ENCODE measurements at regions not wholly inside any gene's neighbourhood (a gene's known extent, or its start where the extent isn't known, plus 50 kb on each side); places are given as distances from the start of the nearest gene placed in this dataset.

DNA sequence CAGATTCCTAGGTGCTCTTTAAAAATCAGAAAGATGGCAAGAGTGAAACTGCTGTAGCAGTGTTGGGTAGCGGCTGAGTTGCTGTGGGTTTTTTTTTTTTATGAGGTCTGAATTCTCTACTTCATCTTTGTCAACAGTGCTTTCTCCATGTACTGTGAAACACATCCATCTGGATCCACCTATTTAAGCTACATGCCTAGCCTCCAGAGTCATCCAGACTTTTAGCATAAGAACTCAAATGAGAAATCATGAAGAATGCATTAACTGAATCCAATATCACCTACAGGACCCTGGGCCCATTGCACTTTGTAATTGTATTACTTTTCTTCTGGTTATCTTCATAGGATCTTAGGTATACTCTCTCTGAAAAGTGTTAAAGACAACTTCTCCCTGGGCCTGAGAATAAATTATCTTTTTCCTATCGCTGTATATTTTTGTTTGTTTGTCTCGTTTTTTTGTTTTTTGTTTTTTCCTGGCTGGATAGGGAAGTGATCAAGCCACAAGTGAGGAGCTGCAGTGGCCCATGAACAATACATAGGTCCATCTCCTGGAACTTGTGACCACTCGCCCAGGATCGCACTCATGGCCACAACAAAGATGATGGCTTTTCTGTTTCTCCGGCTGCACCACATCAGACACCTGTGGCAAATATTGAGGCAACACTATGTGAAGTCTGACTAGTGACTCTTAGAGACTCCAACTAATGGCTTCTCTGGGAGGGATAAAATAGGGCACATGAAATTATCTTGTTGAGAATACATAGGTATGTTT is 609.9 kb upstream of the AGTR1 start:
- no peak for DNase-seq

DNA sequence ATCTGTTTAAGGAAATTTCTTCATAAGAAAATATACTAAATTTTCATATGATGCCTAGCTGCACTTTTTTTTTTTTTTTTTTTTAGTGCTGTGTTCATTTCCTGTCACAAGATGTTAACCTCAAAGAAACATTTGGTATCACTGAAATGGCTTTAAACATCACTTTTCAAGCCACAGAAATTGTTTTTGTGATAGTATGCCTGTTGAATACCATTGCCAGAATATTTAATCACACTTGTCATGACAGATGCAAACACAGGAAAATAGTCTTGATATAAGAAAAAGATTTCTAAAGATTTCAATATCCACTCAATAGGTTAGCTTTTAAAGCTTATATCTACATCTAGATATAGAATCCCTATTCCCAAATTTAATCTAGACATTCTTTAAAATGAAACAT is 608.5 kb upstream of the AGTR1 start:
- DNase-seq, result no peak

DNA sequence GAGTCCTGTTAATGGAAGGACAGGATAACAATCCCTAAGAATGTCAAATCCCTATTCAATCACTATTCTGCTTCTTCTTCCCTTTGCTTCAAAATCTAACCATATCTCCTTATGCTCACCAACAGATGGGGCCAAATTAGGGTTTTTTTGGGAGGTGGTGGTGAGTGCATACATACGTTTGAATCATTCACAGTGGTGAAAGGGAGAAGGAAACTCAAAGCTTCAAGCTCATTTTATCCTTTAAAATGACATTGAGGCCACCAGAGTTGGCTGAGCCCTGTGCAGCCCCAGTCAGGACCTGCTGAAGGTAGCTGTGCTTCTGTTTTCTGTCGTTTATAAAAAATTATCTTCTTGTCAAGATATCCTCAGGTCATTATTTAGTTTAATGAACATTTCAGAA is 607.5 kb upstream of the AGTR1 start:
- DNase-seq, result no peak

DNA sequence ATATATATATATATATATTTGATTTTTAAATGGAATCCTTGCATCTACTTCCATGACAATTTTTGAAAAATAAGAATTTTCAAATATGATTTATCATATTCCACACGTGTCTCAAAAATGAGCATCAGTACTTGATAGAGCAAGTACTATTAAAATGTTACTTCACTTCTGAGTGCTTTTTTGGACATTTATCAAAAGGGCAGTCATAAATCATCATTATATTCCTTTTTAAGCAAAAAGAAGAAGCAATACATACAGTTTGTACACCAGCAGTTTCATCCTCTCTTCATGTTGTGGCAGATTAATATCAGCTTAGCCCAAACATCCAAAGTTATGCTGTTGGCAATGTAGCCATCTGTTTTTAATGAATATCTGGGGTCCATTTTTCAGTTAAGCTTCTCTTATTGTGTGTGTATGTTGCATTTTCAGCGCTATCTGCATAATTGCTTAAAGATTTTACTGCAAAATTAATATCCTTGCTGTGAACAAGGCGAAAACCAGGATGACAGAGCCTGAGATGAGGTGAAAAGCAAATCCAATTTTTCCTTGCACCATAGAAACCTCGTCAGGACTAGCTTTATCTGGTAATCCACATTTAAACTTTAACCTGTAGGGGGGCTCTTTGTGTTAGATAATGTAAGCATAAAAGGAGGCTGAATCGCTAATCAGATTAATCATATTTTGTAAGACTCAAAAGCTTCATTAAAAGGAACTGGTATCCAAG is 604.9 kb upstream of the AGTR1 start:
- DNase-seq, result no peak

DNA sequence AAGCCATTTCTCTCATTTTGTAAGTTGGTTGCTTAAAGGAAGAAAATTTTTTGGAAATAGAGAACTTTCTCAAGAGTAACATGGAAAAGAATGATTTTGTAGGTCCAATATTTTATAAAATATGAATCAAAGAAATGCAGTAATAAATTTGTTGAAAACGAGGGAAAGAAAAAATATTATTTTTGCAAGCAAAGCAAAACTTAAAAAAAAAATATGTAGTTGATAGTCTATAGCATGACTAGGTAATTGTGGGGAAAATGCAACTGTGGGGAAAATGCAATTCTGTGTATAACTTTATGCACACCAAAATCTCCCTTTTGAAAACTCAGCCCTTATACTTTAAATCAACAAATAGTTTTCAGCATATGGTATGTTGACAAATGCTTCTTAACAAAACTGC is 604.0 kb upstream of the AGTR1 start:
- DNase-seq, result no peak

DNA sequence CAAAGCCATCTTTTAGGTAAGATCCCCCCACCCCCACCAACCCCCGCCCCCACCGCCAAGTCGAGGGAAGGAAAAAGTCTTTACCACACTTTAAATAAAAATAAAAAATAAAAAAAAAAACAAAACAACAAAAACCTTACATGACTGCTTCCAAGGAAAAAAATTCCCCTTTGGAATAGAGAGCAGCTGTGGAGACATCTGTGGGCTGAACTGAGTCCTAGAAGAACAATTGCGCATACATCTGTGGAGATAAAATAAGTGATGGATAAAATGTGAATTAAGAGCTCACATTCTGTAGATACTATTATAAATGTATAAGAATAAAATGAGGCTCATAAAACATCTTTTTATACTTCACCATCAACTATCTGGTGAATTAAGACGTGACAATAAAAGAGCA is 601.7 kb upstream of the AGTR1 start:
- no peak for DNase-seq

DNA sequence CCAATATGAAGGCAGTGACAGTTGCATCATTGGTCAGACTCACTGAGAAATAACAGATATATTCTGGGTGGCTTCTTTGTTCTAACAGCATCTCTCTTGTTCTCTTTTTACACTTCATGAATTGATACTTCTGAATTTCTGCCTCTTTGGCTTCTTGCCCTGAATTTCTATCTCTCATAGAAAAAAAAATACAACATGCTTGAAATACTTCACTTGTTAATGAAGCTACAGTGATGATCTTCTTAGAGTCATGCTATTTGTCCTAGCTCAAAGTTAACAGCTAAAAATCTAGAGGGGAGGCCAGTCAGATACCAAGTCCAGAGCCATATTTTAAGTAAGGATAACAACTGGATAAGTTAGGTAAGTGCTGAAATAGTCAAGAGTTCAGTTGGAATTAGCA is 597.2 kb upstream of the AGTR1 start:
- no peak for DNase-seq

DNA sequence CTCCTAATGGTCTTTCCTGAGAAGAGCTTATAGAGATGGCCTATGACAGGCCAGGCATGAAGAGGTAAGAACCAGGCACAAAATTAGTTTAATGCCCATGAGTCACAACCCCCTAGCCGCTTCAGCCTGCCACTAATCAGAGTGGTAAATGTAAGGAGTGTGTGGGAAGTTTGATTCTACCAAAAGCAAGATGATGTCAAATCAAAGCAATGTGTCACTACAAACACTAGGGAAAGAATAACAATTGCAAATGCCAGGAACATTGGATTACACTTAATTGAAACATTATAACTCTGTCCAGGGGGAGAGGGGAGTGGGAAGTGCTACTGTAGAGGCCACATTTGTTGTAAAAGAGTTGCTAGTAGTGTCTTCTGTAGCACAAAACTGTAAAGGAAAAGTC is 596.6 kb upstream of the AGTR1 start:
- DNase-seq, result no peak

DNA sequence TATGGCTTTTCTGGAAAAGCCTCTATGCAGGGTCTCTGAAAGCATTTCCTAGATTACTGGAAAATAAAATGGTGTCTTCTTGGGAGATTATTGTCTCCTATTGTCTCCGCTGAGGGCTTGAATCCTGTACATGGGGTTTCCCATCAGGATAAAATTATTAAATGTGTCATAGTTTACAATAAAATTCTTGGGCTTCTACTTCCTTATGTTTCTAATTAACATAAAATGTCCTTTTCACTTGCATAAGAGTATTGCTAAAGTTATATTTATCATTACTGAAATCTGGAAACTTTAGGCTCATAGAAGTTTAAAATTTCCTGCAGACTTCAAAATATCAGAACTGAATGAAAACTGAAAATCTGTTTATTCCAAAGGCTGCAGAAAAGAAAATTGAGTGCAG is 595.5 kb upstream of the AGTR1 start:
- DNase-seq, result no peak

DNA sequence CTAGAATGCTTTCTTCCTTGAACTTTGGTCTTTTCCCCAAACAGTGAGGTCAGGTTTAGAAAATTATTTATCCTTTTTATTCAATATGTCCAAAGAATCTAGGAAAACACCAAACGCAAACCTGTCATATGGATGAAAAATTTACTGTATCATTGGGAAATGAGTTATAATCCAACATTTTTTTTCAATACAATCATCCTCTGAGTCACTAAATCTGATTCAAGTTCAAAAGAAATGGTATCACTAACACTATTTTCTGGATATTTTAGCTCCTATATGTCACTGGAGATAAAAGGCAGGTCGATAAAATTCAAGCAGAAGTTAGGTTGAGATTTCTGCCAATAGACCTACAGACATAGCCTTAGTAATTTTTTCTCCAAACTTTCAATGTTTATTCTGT is 591.6 kb upstream of the AGTR1 start:
- no peak for DNase-seq

DNA sequence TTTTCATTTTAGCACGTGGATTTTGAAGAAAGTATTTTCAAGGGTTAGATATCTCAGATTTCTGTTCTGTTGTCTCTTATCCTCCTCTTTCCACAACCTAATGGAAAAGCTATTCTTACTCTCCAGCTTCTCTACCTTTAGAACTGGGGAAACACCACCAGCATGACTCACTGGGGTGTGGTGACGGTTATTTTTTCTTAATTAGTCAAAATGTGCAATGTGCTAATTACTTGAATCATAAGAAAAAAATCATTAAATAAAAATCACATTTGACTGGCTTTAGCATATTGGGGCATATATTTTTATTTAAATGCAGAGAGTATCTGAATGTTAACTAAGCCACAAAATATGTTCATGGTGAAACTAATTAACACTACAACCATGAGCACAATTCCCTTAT is 570.7 kb upstream of the AGTR1 start:
- DNase-seq, result no peak

DNA sequence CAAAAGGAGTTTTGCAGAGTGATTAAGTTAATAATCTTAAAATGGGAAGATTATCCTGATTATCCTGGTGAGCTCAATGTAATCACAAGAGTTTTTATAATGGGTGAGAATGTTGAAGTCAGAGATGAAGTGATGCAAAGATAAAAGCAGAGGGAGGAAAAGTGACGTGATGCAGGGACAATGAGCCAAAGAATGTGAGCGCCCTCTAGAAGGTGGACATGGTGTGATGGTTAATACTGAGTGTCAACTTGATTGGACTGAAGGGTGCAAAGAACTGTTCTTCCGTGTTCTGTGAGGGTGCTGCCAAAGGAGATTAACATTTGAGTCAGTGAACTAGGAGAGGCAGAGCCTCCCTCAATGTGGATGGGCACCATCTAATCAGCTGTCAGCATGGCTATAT is 569.6 kb upstream of the AGTR1 start:
- DNase-seq, result no peak

DNA sequence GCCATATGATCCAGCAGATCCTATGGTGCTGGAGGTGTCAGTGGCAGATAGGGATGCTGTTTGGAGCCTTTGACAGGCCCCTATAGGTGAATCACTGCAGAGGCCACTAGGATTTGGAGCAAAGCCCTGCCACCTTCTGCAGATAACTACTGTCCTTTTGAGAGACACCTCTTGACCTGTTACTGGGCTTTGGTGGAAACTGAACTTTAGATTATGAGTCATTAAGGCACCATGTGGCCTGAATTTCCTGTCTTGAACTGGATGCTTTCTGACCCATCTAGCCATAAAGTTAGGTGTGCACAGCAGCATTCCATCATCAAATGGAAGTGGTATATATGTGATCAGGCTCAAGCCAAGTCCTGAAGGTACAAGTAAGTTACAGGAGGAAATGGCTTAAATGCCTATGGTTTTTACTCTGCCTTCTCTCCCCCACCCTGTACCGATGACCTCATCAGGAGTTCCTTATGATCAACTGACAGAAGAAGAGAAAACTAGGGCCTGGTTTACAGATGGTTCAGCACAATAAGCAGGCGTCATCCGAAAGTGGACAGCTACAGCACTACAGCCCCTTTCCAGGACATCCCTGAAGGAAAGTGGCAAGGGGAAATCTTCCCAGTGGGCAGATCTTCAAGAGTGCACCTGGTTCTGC is 565.6 kb upstream of the AGTR1 start:
- no peak for DNase-seq

DNA sequence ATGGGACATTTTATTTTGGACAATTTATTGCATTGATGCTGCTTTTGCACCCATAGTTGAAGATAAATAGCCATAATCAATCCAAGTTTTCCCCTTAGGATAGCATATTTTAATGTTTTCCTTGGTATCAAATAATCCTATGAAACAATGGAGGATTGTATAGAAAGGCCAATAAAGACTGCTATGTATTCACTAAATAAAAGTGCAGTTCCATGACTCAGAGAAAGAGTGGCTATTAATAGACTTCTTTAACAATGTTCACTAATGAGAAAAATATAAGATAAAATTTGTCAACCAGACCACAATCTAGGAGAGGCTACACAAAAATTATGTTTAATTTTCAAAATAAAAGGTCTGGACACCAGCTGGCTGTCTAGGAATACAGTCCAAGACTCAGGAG is 560.9 kb upstream of the AGTR1 start:
- DNase-seq, result no peak

DNA sequence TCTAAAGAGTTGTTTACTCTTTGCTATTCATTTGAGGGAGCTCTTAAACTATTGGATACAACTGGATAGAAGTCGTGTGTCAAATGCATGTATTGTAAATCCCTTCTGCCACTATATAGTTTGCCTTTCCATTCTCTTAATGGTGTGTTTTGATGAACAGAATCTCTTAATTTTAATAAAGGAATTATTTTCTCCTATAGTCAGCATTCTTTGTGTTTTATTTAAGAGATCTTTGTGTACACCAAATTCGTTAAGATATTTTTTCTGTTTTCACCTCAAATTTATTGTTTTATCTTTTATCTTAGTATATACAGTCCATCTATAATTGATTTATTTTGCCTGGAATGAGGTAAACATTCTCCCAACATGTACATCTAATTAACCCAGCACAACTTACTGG is 551.5 kb upstream of the AGTR1 start:
- DNase-seq, result no peak

DNA sequence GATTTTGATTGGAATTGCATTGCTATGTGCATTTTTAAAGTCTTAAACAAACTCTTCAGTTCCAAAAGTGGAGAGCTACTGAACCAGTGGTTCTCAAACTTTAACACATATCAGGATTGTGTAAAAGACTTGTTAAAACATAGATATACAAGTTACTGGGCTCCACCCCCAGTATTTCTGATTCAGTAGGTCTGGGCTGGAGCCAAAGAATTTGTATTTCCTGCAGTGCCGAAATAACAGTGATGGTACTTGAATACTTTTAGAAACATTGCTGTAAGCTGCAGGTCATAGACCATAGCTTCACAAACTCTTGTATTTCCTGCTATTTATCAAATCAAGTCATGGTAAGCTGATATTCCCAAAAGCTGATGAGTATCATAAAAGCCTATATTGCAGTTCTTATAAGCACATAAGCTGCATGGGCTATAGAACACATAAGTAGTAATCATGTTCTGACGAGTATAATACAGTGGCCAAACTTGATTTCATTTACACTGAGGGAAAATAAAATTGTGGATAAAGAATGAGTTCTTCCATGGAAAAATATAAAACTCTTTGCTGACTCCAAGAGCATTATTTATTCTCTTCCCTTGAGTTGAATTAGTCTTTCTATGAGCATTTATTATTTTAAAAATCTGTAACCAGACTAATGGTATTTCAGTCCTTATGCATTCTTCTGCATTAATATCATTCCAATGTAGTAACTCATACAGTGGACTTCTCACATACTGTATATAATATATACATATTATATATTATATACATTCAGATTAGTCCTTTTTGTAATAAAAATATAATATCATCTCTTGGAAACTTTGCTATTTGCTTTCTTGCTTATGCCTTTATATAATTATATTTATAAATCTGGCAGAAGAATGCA is 550.5 kb upstream of the AGTR1 start:
- DNase-seq, result no peak

DNA sequence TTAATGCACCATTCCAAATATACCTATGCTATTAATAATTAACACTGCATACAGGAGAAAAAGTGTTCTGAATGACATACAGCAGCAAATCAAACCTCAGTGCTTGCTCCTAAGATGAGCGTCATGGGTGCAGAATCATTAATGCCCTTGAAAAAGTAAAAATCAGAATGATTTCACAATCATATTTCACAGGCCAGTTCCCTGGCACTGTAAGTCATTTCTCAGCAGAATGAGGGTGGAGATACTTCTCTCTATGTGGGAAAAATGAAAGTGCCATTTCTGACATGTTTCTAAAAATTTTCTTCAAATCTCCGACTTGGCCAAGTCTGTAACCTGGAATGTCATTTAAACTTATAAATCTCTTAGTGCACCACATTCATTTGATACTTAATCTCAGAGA is 549.8 kb upstream of the AGTR1 start:
- no peak for DNase-seq

DNA sequence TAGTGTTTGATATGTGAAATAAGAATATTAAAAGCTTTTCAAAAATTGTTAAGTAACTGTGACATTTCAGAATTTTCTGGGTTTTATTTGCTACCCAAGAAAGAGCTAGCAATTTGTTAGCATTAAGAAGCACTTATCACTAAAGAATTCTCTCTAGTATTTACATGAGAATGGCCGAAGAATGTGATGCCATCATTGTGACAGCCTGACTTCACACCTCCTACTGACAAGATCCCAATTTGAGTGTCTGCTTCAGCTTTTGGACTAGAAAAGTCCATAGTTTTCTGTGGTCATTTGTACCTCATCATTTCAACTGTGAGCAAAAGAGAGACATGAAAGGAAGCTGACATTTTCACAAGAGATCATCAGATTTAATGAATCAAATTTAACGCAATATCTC is 548.1 kb upstream of the AGTR1 start:
- no peak for DNase-seq

DNA sequence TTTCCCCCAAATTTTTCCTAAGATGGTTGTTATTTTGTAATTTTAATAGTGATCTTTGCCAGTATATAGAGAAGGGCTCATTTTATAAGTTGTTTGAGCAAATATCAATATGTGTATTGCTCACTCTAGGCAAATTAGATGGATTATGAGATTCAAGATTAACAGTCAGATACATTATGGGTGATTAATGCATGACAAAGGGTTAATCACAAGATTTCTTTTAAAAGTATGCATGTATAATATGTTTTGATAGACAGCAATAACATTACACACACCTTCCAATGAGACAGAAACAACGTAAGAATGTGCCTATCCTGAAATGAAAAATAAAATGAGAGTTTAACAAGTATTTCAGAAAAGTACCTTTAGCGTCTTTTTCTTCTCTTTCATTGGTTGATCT is 547.6 kb upstream of the AGTR1 start:
- no peak for DNase-seq

DNA sequence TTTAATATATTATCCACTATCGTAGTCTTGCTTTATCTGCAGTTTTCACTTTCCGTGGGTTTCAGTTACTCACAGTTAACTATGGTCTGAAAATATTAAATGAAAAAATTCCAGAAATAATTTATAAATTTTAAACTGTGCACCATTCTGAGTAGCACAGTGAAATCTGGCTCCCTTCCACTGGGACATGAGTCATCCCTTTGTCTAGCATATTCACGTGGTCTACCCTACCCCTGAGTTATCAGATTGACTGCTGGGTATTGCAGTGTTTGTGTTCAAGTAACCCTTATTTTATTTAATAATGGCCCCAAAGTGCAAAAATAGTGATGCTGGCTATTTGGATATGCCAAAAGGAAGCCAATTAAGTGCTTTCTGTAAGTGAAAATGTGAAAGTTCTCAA is 539.5 kb upstream of the AGTR1 start:
- DNase-seq, result no peak

DNA sequence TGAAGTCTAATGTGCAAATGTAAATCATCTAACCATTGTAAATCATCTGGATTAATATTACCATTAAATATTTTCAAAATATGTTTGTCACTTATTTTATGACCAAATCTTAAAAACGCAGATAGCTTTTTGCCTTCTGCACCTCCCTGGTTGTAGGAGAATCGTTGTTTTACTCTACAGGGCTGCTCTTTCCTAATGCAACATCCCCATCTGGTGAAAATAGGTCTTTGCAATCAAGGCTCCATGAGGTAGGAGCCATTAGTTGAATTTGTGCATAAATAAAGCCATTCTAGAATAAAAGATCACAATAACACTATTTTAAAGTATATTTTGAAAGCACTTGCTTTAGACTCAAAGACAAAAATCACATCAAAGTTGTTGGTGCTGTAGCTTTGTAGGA is 535.6 kb upstream of the AGTR1 start:
- no peak for DNase-seq

DNA sequence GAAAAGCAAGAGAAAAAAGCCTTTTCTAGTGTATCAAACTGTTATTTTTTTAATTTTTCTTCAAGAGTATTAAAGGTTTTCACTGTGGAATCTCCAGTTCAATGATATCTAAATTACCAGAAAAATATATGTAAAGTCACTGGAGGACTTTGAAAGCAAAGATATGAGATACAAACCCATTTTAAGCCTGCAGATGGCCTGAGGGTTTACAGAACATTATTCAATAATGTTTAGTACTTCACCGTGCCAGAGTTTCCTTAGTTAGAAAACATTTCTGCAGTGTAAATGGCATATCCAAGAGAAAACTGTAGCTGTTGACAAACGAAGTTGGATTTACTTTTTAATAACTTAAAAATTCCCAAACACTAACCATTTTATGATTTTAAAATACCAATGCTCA is 529.4 kb upstream of the AGTR1 start:
- no peak for DNase-seq

DNA sequence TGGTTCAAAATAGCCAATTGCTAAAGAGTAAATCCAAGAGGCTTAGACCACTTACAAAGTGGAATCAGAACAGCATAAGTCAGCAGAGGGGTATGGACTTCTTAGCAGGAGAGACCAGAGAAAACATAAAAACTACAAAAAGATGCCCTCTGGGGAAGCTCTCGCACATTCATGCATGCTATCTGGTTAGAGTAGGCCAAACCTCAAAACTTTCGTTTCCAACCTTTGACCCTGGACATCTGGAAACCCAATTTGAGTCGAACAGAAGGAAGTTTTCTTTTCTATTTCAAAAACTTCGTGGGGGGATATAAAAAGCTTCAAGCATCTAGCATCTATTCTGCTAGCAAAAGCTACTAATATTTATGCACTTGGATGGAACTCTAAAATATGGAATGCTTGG is 523.9 kb upstream of the AGTR1 start:
- no peak for DNase-seq
